ENCODE measurements at regions not wholly inside any gene's neighbourhood (a gene's known extent, or its start where the extent isn't known, plus 50 kb on each side); places are given as distances from the start of the nearest gene placed in this dataset.
"Not testable (repeated sequence)": the region's sequence is repeated elsewhere in the genome, so short reads cannot be mapped to it uniquely, and the experiment has no call there.

GRCh38 chr11:86874304-86875056, 74.1 kb downstream of the PRSS23 start:
- TF ChIP-seq CTCF (IDR thresholded peaks at IDR 0.05; ENCODE audit: control insufficient read depth, insufficient read depth, low read depth, low read length, missing control alignments), result no peak
- no peak for DNase-seq (ENCODE audit: low read depth)

GRCh38 chr11:86876716-86877234, 76.4 kb downstream of the PRSS23 start:
- no peak overlapping the region for H3K4me3 ChIP-seq (ENCODE audit: control insufficient read depth, low read depth, low read length)
- TF ChIP-seq CTCF (IDR thresholded peaks at IDR 0.05; ENCODE audit: control insufficient read depth, insufficient read depth, low read depth, low read length, missing control alignments), result no peak
- DNase-seq (ENCODE audit: low read depth), result no peak

More at GRCh38 chr11:86874304-86875056, 74.1 kb downstream of the PRSS23 start:
- H3K4me3 ChIP-seq (ENCODE audit: control insufficient read depth, low read depth, low read length), result no peak overlapping the region

- no peak for TF ChIP-seq CTCF (IDR thresholded peaks at IDR 0.05; ENCODE audit: control insufficient read depth, insufficient read depth, low read depth, low read length, missing control alignments)
- no peak for DNase-seq (ENCODE audit: low read depth)
- no peak overlapping the region for H3K4me3 ChIP-seq (ENCODE audit: control insufficient read depth, low read depth, low read length)
These were observed 77.2 kb downstream of the PRSS23 start for GRCh38 chr11:86877503-86877902.

- DNase-seq (ENCODE audit: low read depth); H3K4me3 ChIP-seq (ENCODE audit: control insufficient read depth, low read depth, low read length): not testable (repeated sequence)
These were observed 76.0 kb downstream of the FZD4 start for GRCh38 chr11:86879241-86879640.

- no peak for TF ChIP-seq CTCF (IDR thresholded peaks at IDR 0.05; ENCODE audit: control insufficient read depth, insufficient read depth, low read depth, low read length, missing control alignments)
- no peak overlapping the region for H3K4me3 ChIP-seq (ENCODE audit: control insufficient read depth, low read depth, low read length)
- DNase-seq (ENCODE audit: low read depth), result no peak
These were observed 69.9 kb downstream of the FZD4 start for GRCh38 chr11:86885311-86885710.

- no peak for TF ChIP-seq CTCF (IDR thresholded peaks at IDR 0.05; ENCODE audit: control insufficient read depth, insufficient read depth, low read depth, low read length, missing control alignments)
- DNase-seq (ENCODE audit: low read depth), result peak; percentile 58
- no peak overlapping the region for H3K4me3 ChIP-seq (ENCODE audit: control insufficient read depth, low read depth, low read length)
These were observed 66.8 kb downstream of the FZD4 start for GRCh38 chr11:86888164-86889000.

GRCh38 chr11:86889001-86889341, 66.2 kb downstream of the FZD4 start:
- H3K4me3 ChIP-seq (ENCODE audit: control insufficient read depth, low read depth, low read length), result no peak overlapping the region
- no peak for TF ChIP-seq CTCF (IDR thresholded peaks at IDR 0.05; ENCODE audit: control insufficient read depth, insufficient read depth, low read depth, low read length, missing control alignments)
- no peak for DNase-seq (ENCODE audit: low read depth)

Data from AG09309 (cell line).